Inflammatory macrophage (primary cell): ENCODE measurements at regions not wholly inside any gene's neighbourhood (a gene's known extent, or its start where the extent isn't known, plus 50 kb on each side); places are given as distances from the start of the nearest gene placed in this dataset.
"Not testable (repeated sequence)": the region's sequence is repeated elsewhere in the genome, so short reads cannot be mapped to it uniquely, and the experiment has no call there.

ENCODE experiments used
- DNase-seq, 2 donors: peaks; one replicate each; pipeline ENCODE4 v3.0.0-alpha.2; 2020 to 2022

- no peak for DNase-seq
Observed at GRCh38 chr5:135155616-135156214, 121.7 kb upstream of the PITX1 start.

GRCh38 chr5:135154961-135155360 lies 120.9 kb upstream of the PITX1 start:
- no peak for DNase-seq

GRCh38 chr5:135154197-135154596 lies 120.2 kb upstream of the PITX1 start:
- DNase-seq = peak; percentile 43 to 66

- peak in 1 of 2 donors; percentile 33 for DNase-seq
Observed at GRCh38 chr5:135153661-135154060, 119.6 kb upstream of the PITX1 start.

- no peak for DNase-seq
Observed at GRCh38 chr5:135153259-135153658, 119.2 kb upstream of the PITX1 start.

- DNase-seq = not testable (repeated sequence)
Observed at GRCh38 chr5:135151660-135152059, 117.6 kb upstream of the PITX1 start.

- DNase-seq = no peak
Observed at GRCh38 chr5:135151256-135151655, 117.2 kb upstream of the PITX1 start.

- DNase-seq = no peak
Observed at GRCh38 chr5:135150767-135151166, 116.7 kb upstream of the PITX1 start.

- no peak for DNase-seq
Observed at GRCh38 chr5:135149956-135150723, 116.1 kb upstream of the PITX1 start.

GRCh38 chr5:135149229-135149955 lies 115.4 kb upstream of the PITX1 start:
- DNase-seq = no peak

GRCh38 chr5:135147294-135148090 lies 113.5 kb upstream of the PITX1 start:
- peak; percentile 49 to 58 for DNase-seq

GRCh38 chr5:135145985-135146384 lies 112.0 kb upstream of the PITX1 start:
- DNase-seq = no peak

- not testable (repeated sequence) for DNase-seq
Observed at GRCh38 chr5:135143682-135144081, 109.7 kb upstream of the PITX1 start.

- peak in 1 of 2 donors; percentile 30 for DNase-seq
Observed at GRCh38 chr5:135141303-135142268, 107.6 kb upstream of the PITX1 start.

GRCh38 chr5:135140446-135141204 lies 106.6 kb upstream of the PITX1 start:
- DNase-seq = peak; percentile 96 to 97

- peak; percentile 89 to 93 for DNase-seq
Observed at GRCh38 chr5:135139381-135140134, 105.5 kb upstream of the PITX1 start.

GRCh38 chr5:135138116-135138850 lies 104.3 kb upstream of the PITX1 start:
- DNase-seq = peak in 1 of 2 donors; percentile 35

GRCh38 chr5:135137146-135137915 lies 103.3 kb upstream of the PITX1 start:
- no peak for DNase-seq
